CD14-positive monocyte (primary cell): ENCODE measurements at regions not wholly inside any gene's neighbourhood (a gene's known extent, or its start where the extent isn't known, plus 50 kb on each side); places are given as distances from the start of the nearest gene placed in this dataset.

ENCODE experiments used
- DNase-seq, 3 donors: peaks; one replicate each; pipeline ENCODE4 v3.0.0-alpha.2; 2011 to 2022
- H2AFZ ChIP-seq: 2 replicates; pipeline ENCODE4 v1.6.0; 2012; ENCODE audit warnings: mild to moderate bottlenecking, low read depth, low read length, inconsistent platforms; ENCODE audit not compliant: insufficient read depth, poor library complexity, severe bottlenecking
- H3K27ac ChIP-seq, 2 donors: 1 replicate in 1 of 2; 2 replicates in 1 of 2; pipeline ENCODE4 v1.5.1; 2012 to 2013; ENCODE audit warnings: low read length in 2 of 2, control low read depth in 1 of 2, inconsistent platforms in 1 of 2, low read depth in 1 of 2, mild to moderate bottlenecking in 1 of 2
- H3K27me3 ChIP-seq, 2 donors: one replicate each; pipeline versions ENCODE4 v1.6.0 to v1.6.1; 2011 to 2013; ENCODE audit warnings: low read length in 2 of 2; ENCODE audit not compliant: control insufficient read depth in 2 of 2, insufficient read depth in 2 of 2
- H3K36me3 ChIP-seq, 2 donors: replicated peaks in 1 of 2; 1 replicate in 1 of 2; 2 replicates in 1 of 2; pipeline versions ENCODE4 v1.5.1 to v1.6.1; 2012 to 2013; ENCODE audit warnings: low read length in 2 of 2, control low read depth in 1 of 2, inconsistent platforms in 1 of 2, mild to moderate bottlenecking in 1 of 2; ENCODE audit not compliant: insufficient read depth in 2 of 2, control insufficient read depth in 1 of 2
- H3K4me1 ChIP-seq, 2 donors: 1 replicate in 1 of 2; 2 replicates in 1 of 2; pipeline versions ENCODE4 v1.5.1 to v1.6.1; 2012 to 2013; ENCODE audit warnings: low read length in 2 of 2, control low read depth in 1 of 2, inconsistent platforms in 1 of 2, mild to moderate bottlenecking in 1 of 2, moderate library complexity in 1 of 2; ENCODE audit not compliant: insufficient read depth in 2 of 2, control insufficient read depth in 1 of 2
- H3K4me2 ChIP-seq: replicated peaks from 2 replicates; pipeline ENCODE3; 2012; ENCODE audit warnings: low read length, moderate library complexity, mild to moderate bottlenecking; ENCODE audit not compliant: poor library complexity, severe bottlenecking; ENCODE audit errors: extremely low read depth
- H3K4me3 ChIP-seq, 3 experiments: fragments of 200-600 bp in 1 of 3; sonication (generic) in 1 of 3; replicated peaks in 1 of 3; 1 replicate in 2 of 3; 2 replicates in 1 of 3; pipeline ENCODE4 v1.5.1; 2011 to 2013; ENCODE audit warnings: low read length in 3 of 3, mild to moderate bottlenecking in 3 of 3, control low read depth in 2 of 3, low read depth in 2 of 3, inconsistent platforms in 1 of 3, moderate library complexity in 1 of 3
- H3K79me2 ChIP-seq: 2 replicates; pipeline ENCODE4 v1.6.0; 2012; ENCODE audit warnings: mild to moderate bottlenecking, control low read depth, inconsistent platforms, low read length, moderate library complexity; ENCODE audit not compliant: insufficient read depth
- H3K9ac ChIP-seq: 2 replicates; pipeline ENCODE4 v1.6.0; 2017; ENCODE audit warnings: low read length, mild to moderate bottlenecking; ENCODE audit not compliant: insufficient read depth, poor library complexity, severe bottlenecking
- H3K9me3 ChIP-seq, 2 donors: replicated peaks in 1 of 2; 1 replicate in 1 of 2; 2 replicates in 1 of 2; pipeline versions ENCODE4 v1.5.1 to v1.6.1; 2012 to 2013; ENCODE audit warnings: low read length in 2 of 2, control low read depth in 1 of 2; ENCODE audit not compliant: control insufficient read depth in 1 of 2, insufficient read depth in 1 of 2
- H4K20me1 ChIP-seq: 2 replicates; pipeline ENCODE4 v1.6.0; 2012; ENCODE audit warnings: mild to moderate bottlenecking, low read length, control low read depth, moderate library complexity; ENCODE audit not compliant: insufficient read depth
- H3K27ac Mint-ChIP-seq, 7 donors: one replicate each; pipeline ENCODE4 v1.8.0; 2020; ENCODE audit warnings: mild to moderate bottlenecking in 7 of 7, mixed read lengths in 7 of 7, moderate library complexity in 6 of 7, inconsistent platforms in 2 of 7
- H3K27me3 Mint-ChIP-seq, 3 donors: one replicate each; pipeline ENCODE4 v1.8.0; 2021 to 2022; ENCODE audit warnings: low read depth in 3 of 3, mild to moderate bottlenecking in 3 of 3, mixed read lengths in 3 of 3, moderate library complexity in 3 of 3, inconsistent platforms in 1 of 3
- H3K36me3 Mint-ChIP-seq, 2 donors: one replicate each; pipeline ENCODE4 v1.8.0; 2020; ENCODE audit warnings: mixed read lengths in 2 of 2, inconsistent platforms in 1 of 2, mild to moderate bottlenecking in 1 of 2
- H3K4me1 Mint-ChIP-seq: one replicate; pipeline ENCODE4 v1.8.0; 2020; ENCODE audit warnings: mild to moderate bottlenecking, mixed read lengths
- H3K4me3 Mint-ChIP-seq, 2 donors: one replicate each; pipeline ENCODE4 v1.8.0; 2020; ENCODE audit warnings: mild to moderate bottlenecking in 2 of 2, mixed read lengths in 2 of 2, moderate library complexity in 1 of 2
- H3K9me3 Mint-ChIP-seq, 7 donors: one replicate each; pipeline ENCODE4 v1.8.0; 2020 to 2022; ENCODE audit warnings: mixed read lengths in 7 of 7, mild to moderate bottlenecking in 6 of 7, moderate library complexity in 6 of 7, inconsistent platforms in 2 of 7
- WGBS: methylation state at CpG from one replicate; pipeline ENCODE4 v1.1.5; 2013; ENCODE audit warnings: missing lambda C conversion rate; ENCODE audit not compliant: insufficient coverage; 5-methylcytosine and 5-hydroxymethylcytosine counted together
- intact Hi-C, 2 donors: fragments of 100-400 bp; cut with micrococcal nuclease; formaldehyde crosslinking; loops; one replicate each; pipeline versions ENCODE4 v1.15.0 to v1.15.1; 2023
- TF ChIP-seq, protein P1 (sequence below): fragments of 200-600 bp; IDR thresholded peaks from one replicate; pipeline ENCODE4 v1.8.0; 2022; ENCODE audit warnings: antibody characterized with exemption, mild to moderate bottlenecking

GRCh38 chr1:30325085-30325935 lies 398.1 kb downstream of the MATN1 start:
- H3K4me3 ChIP-seq, result no peak overlapping the region
- H3K9ac ChIP-seq, result no peak overlapping the region
- Mint-ChIP-seq H3K36me3 (no peaks in the 10 kb centered on the region), H3K4me3 (no peak overlapping the region), H3K9me3 (peaks cover 0 to 1% (median 0%) of the 10 kb centered on the region in 7 donors), H3K27me3 (peaks cover 0 to 8% (median 5%) of the 10 kb centered on the region in 3 donors), H3K27ac (no peak overlapping the region), H3K4me1 (no peaks in the 10 kb centered on the region)
- H3K4me2 ChIP-seq, result no peak overlapping the region
- no peak overlapping the region for H2AFZ ChIP-seq
- no peaks in the 10 kb centered on the region for H3K27me3 ChIP-seq
- DNase-seq, result no peak
- no peaks in the 10 kb centered on the region for H3K36me3 ChIP-seq
- H3K4me1 ChIP-seq, result no peaks in the 10 kb centered on the region
- TF ChIP-seq, protein P1, sequence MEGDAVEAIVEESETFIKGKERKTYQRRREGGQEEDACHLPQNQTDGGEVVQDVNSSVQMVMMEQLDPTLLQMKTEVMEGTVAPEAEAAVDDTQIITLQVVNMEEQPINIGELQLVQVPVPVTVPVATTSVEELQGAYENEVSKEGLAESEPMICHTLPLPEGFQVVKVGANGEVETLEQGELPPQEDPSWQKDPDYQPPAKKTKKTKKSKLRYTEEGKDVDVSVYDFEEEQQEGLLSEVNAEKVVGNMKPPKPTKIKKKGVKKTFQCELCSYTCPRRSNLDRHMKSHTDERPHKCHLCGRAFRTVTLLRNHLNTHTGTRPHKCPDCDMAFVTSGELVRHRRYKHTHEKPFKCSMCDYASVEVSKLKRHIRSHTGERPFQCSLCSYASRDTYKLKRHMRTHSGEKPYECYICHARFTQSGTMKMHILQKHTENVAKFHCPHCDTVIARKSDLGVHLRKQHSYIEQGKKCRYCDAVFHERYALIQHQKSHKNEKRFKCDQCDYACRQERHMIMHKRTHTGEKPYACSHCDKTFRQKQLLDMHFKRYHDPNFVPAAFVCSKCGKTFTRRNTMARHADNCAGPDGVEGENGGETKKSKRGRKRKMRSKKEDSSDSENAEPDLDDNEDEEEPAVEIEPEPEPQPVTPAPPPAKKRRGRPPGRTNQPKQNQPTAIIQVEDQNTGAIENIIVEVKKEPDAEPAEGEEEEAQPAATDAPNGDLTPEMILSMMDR, result no peak
- H3K9me3 ChIP-seq, result no peaks in the 10 kb centered on the region
- H3K27ac ChIP-seq, result no peak overlapping the region
- intact Hi-C loops, result no loop called here
- no peaks in the 10 kb centered on the region for H4K20me1 ChIP-seq
- 93% methylated on average over 9 of the region's 12 CpGs for WGBS
- no peaks in the 10 kb centered on the region for H3K79me2 ChIP-seq

DNA sequence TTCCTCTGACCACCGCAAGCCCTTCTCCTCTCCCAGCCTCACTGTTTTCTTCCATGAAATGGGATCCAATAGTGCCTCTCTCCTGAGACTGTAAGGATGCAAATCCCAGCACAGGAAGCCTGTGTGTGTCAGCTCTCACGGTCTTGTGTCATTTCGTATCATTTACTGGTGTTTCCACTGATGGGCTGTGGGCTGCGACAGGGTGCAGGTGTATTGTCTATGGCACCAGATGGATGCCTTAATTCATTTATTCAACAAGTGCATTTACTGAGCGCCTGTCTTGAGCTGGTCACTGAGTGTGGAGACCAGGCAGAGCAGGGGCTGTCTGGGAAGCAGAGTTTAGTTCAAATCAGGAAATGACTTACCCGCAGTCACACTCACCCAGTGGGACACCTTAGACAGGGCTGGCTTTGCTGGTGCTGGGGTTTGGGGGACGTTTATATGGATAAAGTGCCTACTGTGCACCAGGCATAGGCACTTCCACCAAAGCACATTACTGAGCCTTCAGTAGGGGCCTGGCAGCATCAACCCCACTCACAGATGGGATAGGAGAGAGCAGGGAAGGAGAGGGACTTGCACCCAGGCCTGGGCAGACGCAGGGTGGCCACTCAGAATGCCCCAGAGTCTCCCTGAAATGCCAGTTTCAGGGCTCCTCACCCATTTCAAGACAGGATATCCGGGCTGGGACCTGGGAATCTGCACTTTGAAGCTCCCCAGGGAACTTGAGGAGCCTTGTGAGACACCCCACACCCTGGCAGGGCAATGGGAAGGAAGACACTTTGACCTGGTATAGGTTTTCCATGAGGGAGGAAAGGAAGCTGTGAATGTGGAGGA lies 398.9 kb downstream of the MATN1 start:
- Histone ChIP-seq H3K9ac (no peak overlapping the region), H4K20me1 (no peaks in the 10 kb centered on the region), H3K79me2 (no peaks in the 10 kb centered on the region), H3K4me1 (no peaks in the 10 kb centered on the region), H3K27ac (no peak overlapping the region), H3K4me3 (no peak overlapping the region), H3K27me3 (no peaks in the 10 kb centered on the region), H3K36me3 (no peaks in the 10 kb centered on the region), H2AFZ (no peak overlapping the region), H3K4me2 (no peak overlapping the region), H3K9me3 (no peaks in the 10 kb centered on the region)
- intact Hi-C loops, result no loop called here
- peaks cover 0 to 1% (median 0%) of the 10 kb centered on the region in 7 donors for H3K9me3 Mint-ChIP-seq
- no peak for DNase-seq
- TF ChIP-seq, protein P1, result no peak
- H3K4me3 Mint-ChIP-seq, result no peak overlapping the region
- no peak overlapping the region for H3K27ac Mint-ChIP-seq
- WGBS, result 82% methylated on average over 6 of the region's 9 CpGs
- no peaks in the 10 kb centered on the region for H3K4me1 Mint-ChIP-seq
- H3K27me3 Mint-ChIP-seq, result peaks cover 0 to 8% (median 5%) of the 10 kb centered on the region in 3 donors
- H3K36me3 Mint-ChIP-seq, result no peaks in the 10 kb centered on the region
